IMR-90 (cell line): ENCODE measurements at regions not wholly inside any gene's neighbourhood (a gene's known extent, or its start where the extent isn't known, plus 50 kb on each side); places are given as distances from the start of the nearest gene placed in this dataset.

ENCODE experiments used
- ATAC-seq: fragments of 200-7000 bp; cut with Tn5 transposase; 2 replicates; pipeline ENCODE4 v1.9.1; 2020; ENCODE audit warnings: low read depth, mild to moderate bottlenecking, moderate library complexity
- BruUV-seq: library from RNA; stranded (reverse); fragments of 400-500 nt; replicated peaks from 2 replicates; lab custom pipeline; 2021; lab: Mats Ljungman, UMichigan
- CTCF ChIA-PET: fragments of 300-600 bp; formaldehyde crosslinking; extraction: SDS; loops from one replicate; lab custom pipeline; 2021; ENCODE audit warnings: antibody characterized with exemption; lab: Yijun Ruan, JAX
- POLR2A ChIA-PET: fragments of 300-600 bp; sonication (Branson Sonifier 250); formaldehyde crosslinking; loops from one replicate; lab custom pipeline; 2022; ENCODE audit warnings: antibody characterized with exemption; ENCODE audit not compliant: unreplicated experiment; lab: Charles Lee
- DNase-seq: peaks from one replicate; pipeline ENCODE4 v3.0.0; 2013
- H2AFZ ChIP-seq: replicated peaks from 2 replicates; pipeline ENCODE3; 2013; ENCODE audit warnings: low read length, mild to moderate bottlenecking; ENCODE audit not compliant: poor library complexity
- H2AK5ac ChIP-seq: 2 replicates; pipeline ENCODE4 v1.6.1; 2013; ENCODE audit warnings: low read depth, low read length, inconsistent platforms
- H2AK9ac ChIP-seq: replicated peaks from 2 replicates; pipeline ENCODE3; 2013; ENCODE audit warnings: mild to moderate bottlenecking, low read depth, low read length, moderate library complexity; ENCODE audit not compliant: poor library complexity
- H2BK120ac ChIP-seq: 2 replicates; pipeline ENCODE4 v1.6.1; 2013; ENCODE audit warnings: low read depth, low read length, inconsistent platforms
- H2BK15ac ChIP-seq: 3 replicates; pipeline ENCODE4 v1.6.1; 2013; ENCODE audit warnings: low read depth, low read length, inconsistent platforms
- H2BK20ac ChIP-seq: 2 replicates; pipeline ENCODE4 v1.6.1; 2013; ENCODE audit warnings: low read depth, mild to moderate bottlenecking, inconsistent platforms, low read length, moderate library complexity
- H2BK5ac ChIP-seq: 2 replicates; pipeline ENCODE4 v1.6.1; 2013; ENCODE audit warnings: mild to moderate bottlenecking, low read depth, low read length, inconsistent platforms; ENCODE audit not compliant: poor library complexity, severe bottlenecking
- H3K14ac ChIP-seq: replicated peaks from 2 replicates; pipeline ENCODE4 v1.6.1; 2013; ENCODE audit warnings: low read depth, low read length, inconsistent platforms
- H3K18ac ChIP-seq: 2 replicates; pipeline ENCODE4 v1.6.1; 2013; ENCODE audit warnings: low read depth, low read length, control low read depth
- H3K23ac ChIP-seq: 2 replicates; pipeline ENCODE4 v1.6.1; 2013; ENCODE audit warnings: low read depth, low read length, inconsistent platforms
- H3K27ac ChIP-seq: 2 replicates; pipeline ENCODE4 v1.5.1; 2013; ENCODE audit warnings: mild to moderate bottlenecking, control low read depth, low read length; ENCODE audit not compliant: insufficient read depth
- H3K27me3 ChIP-seq: 2 replicates; pipeline ENCODE4 v1.6.1; 2013; ENCODE audit warnings: low read length; ENCODE audit not compliant: control insufficient read depth, insufficient read depth
- H3K36me3 ChIP-seq: 2 replicates; pipeline ENCODE4 v1.6.1; 2013; ENCODE audit warnings: low read length, mixed read lengths; ENCODE audit not compliant: control insufficient read depth, insufficient read depth
- H3K4ac ChIP-seq: 2 replicates; pipeline ENCODE4 v1.6.1; 2013; ENCODE audit warnings: low read depth, low read length, inconsistent platforms
- H3K4me1 ChIP-seq: 2 replicates; pipeline ENCODE4 v1.6.1; 2013; ENCODE audit warnings: low read length, mixed read lengths; ENCODE audit not compliant: control insufficient read depth, insufficient read depth
- H3K4me2 ChIP-seq: 2 replicates; pipeline ENCODE4 v1.6.1; 2013; ENCODE audit warnings: low read depth, mild to moderate bottlenecking, control low read depth, low read length, moderate library complexity
- H3K4me3 ChIP-seq: 2 replicates; pipeline ENCODE4 v1.5.1; 2013; ENCODE audit warnings: low read depth, mild to moderate bottlenecking, control low read depth, low read length, moderate library complexity; ENCODE audit not compliant: insufficient read depth
- H3K56ac ChIP-seq: 2 replicates; pipeline ENCODE4 v1.6.1; 2013; ENCODE audit warnings: low read length, inconsistent platforms; ENCODE audit not compliant: insufficient read depth; ENCODE audit errors: extremely low read depth
- H3K79me1 ChIP-seq, 2 experiments: 2 replicates each; pipeline ENCODE4 v1.6.1; 2013; ENCODE audit warnings: low read length in 2 of 2, inconsistent platforms in 1 of 2, low read depth in 1 of 2
- H3K9ac ChIP-seq: 2 replicates; pipeline ENCODE4 v1.6.1; 2013; ENCODE audit warnings: low read depth, low read length, control low read depth
- H3K9me1 ChIP-seq: 2 replicates; pipeline ENCODE4 v1.6.1; 2013; ENCODE audit warnings: low read length, inconsistent platforms; ENCODE audit not compliant: insufficient read depth
- H3K9me3 ChIP-seq: 2 replicates; pipeline ENCODE4 v1.6.1; 2013; ENCODE audit warnings: low read length; ENCODE audit not compliant: control insufficient read depth, insufficient read depth
- H4K20me1 ChIP-seq: 2 replicates; pipeline ENCODE4 v1.6.1; 2013; ENCODE audit warnings: low read length, inconsistent platforms; ENCODE audit not compliant: insufficient read depth
- H4K5ac ChIP-seq: 2 replicates; pipeline ENCODE4 v1.6.1; 2013; ENCODE audit warnings: mild to moderate bottlenecking, low read depth, low read length, control low read depth
- H4K8ac ChIP-seq, 2 experiments: 2 replicates each; pipeline ENCODE4 v1.6.1; 2013; ENCODE audit warnings: low read depth in 2 of 2, low read length in 2 of 2, control low read depth in 1 of 2, inconsistent platforms in 1 of 2
- H4K91ac ChIP-seq: 2 replicates; pipeline ENCODE4 v1.6.1; 2013; ENCODE audit warnings: low read depth, low read length, inconsistent platforms; ENCODE audit not compliant: insufficient read depth
- ELK1 ChIP-seq: fragments of 150-350 bp; IDR thresholded peaks from 2 replicates; pipeline ENCODE4 v1.6.1; 2016; ENCODE audit warnings: low read depth, mild to moderate bottlenecking, low read length, moderate library complexity, borderline replicate concordance
- MAFK ChIP-seq: IDR thresholded peaks from 2 replicates; pipeline ENCODE4 v1.6.1; 2012; ENCODE audit warnings: low read depth, low read length, improper control_type of control experiment
- RAD21 ChIP-seq: IDR thresholded peaks from 2 replicates; pipeline ENCODE4 v1.6.1; 2012; ENCODE audit warnings: low read length, improper control_type of control experiment
- USF2 ChIP-seq: fragments of 150-350 bp; IDR thresholded peaks from 2 replicates; pipeline ENCODE4 v1.6.1; 2017; ENCODE audit warnings: mild to moderate bottlenecking, antibody characterized with exemption, low read length, low read depth
- WGBS, 2 experiments: methylation state at CpG; one replicate each; pipeline versions ENCODE4 v1.1.5 to v1.1.7; 2013; ENCODE audit warnings: missing lambda C conversion rate in 2 of 2; ENCODE audit not compliant: insufficient read length in 1 of 2; ENCODE audit errors: extremely low coverage in 2 of 2; 5-methylcytosine and 5-hydroxymethylcytosine counted together
- dilution Hi-C: fragments of 300-500 bp; cut with HindIII; formaldehyde crosslinking; loops from one replicate; pipeline ENCODE4 v1.14.3; 2018; ENCODE audit warnings: low sequenced_read_pairs; ENCODE audit not compliant: unreplicated experiment
- in situ Hi-C: fragments of 300-500 bp; cut with MboI; formaldehyde crosslinking; loops from 3 replicates; pipeline ENCODE4 v1.14.3; 2019; ENCODE audit warnings: low sequenced_read_pairs, inconsistent platforms, mixed read lengths
- intact Hi-C: fragments of 100-400 bp; cut with micrococcal nuclease; formaldehyde crosslinking; loops from 2 replicates; pipeline ENCODE4 v1.10.0; 2022

GRCh38 chr5:54876556-54876955, 108.8 kb downstream of the ESM1 start:
- no peak overlapping the region for H3K14ac ChIP-seq
- dilution Hi-C loops = no loop called here
- ChIA-PET POLR2A (no interaction called here), CTCF (no interaction called here)
- in situ Hi-C loops = no loop called here
- intact Hi-C loops = no loop called here
- no peak overlapping the region for H4K91ac ChIP-seq
- DNase-seq (no peak), ATAC-seq (no peak)
- peaks cover 2% of the 10 kb centered on the region; the same call in 1 of the 2 replicates for H3K27me3 ChIP-seq
- no peak overlapping the region for H2AK9ac ChIP-seq
- no peak overlapping the region for H3K18ac ChIP-seq
- H4K8ac ChIP-seq = no peak overlapping the region
- no peak overlapping the region for H3K56ac ChIP-seq
- no peak for TF ChIP-seq MAFK
- no peak for TF ChIP-seq RAD21
- no peak for TF ChIP-seq USF2
- TF ChIP-seq ELK1 = no peak
- H3K23ac ChIP-seq = no peak overlapping the region
- peaks cover 4% of the 10 kb centered on the region for H3K4me1 ChIP-seq
- no peak overlapping the region for H3K4me2 ChIP-seq
- H4K20me1 ChIP-seq = no peaks in the 10 kb centered on the region
- H3K9me1 ChIP-seq = no peaks in the 10 kb centered on the region
- H4K5ac ChIP-seq = no peak overlapping the region
- no peaks in the 10 kb centered on the region for H3K9me3 ChIP-seq
- no CpG with 5 or more reads among the region's 6 CpGs for WGBS, 2 experiments
- no peak overlapping the region for H2BK120ac ChIP-seq
- no peaks in the 10 kb centered on the region for H3K79me1 ChIP-seq
- H2BK15ac ChIP-seq = no peak overlapping the region
- no peak overlapping the region for H2AFZ ChIP-seq
- no peak overlapping the region for H2BK5ac ChIP-seq
- H3K36me3 ChIP-seq = no peaks in the 10 kb centered on the region
- no TSS peak for BruUV-seq
- H2BK20ac ChIP-seq = no peak overlapping the region
- no peak overlapping the region for H3K9ac ChIP-seq
- no peak overlapping the region for H3K27ac ChIP-seq
- no peak overlapping the region for H3K4ac ChIP-seq
- no peak overlapping the region for H3K4me3 ChIP-seq
- no peak overlapping the region for H2AK5ac ChIP-seq
